ENCODE measurements at regions not wholly inside any gene's neighbourhood (a gene's known extent, or its start where the extent isn't known, plus 50 kb on each side); places are given as distances from the start of the nearest gene placed in this dataset.
"Not testable (repeated sequence)": the region's sequence is repeated elsewhere in the genome, so short reads cannot be mapped to it uniquely, and the experiment has no call there.

GRCh38 chr7:39824456-39825200 lies 125.4 kb upstream of the CDK13 start:
- no peak for DNase-seq

GRCh38 chr7:39825401-39825980 lies 124.6 kb upstream of the CDK13 start:
- no peak for DNase-seq

GRCh38 chr7:39826166-39826565 lies 123.9 kb upstream of the CDK13 start:
- no peak for DNase-seq

- no peak for DNase-seq
Measured at GRCh38 chr7:39827571-39827970, 122.5 kb upstream of the CDK13 start.

GRCh38 chr7:39829028-39829427 lies 121.0 kb upstream of the CDK13 start:
- DNase-seq = no peak

- DNase-seq = no peak
Measured at GRCh38 chr7:39832519-39833085, 117.5 kb upstream of the CDK13 start.

GRCh38 chr7:39833180-39833799 lies 116.8 kb upstream of the CDK13 start:
- DNase-seq = peak in 46 of 56 donors; percentile 3 to 69 (median 35)

GRCh38 chr7:39833865-39834634 lies 116.0 kb upstream of the CDK13 start:
- DNase-seq = not testable (repeated sequence)

- no peak for DNase-seq
Measured at GRCh38 chr7:39838326-39838725, 111.7 kb upstream of the CDK13 start.

GRCh38 chr7:39845006-39845405 lies 105.0 kb upstream of the CDK13 start:
- no peak for DNase-seq

- DNase-seq = no peak
Measured at GRCh38 chr7:39847227-39847626, 102.8 kb upstream of the CDK13 start.

GRCh38 chr7:39851466-39852045 lies 98.5 kb upstream of the CDK13 start:
- no peak for DNase-seq

GRCh38 chr7:39854616-39855324 lies 95.3 kb upstream of the CDK13 start:
- DNase-seq = not testable (repeated sequence)

- no peak for DNase-seq
Measured at GRCh38 chr7:39855325-39855674, 94.8 kb upstream of the CDK13 start.

- DNase-seq = not testable (repeated sequence)
Measured at GRCh38 chr7:39863675-39864322, 86.3 kb upstream of the CDK13 start.

- not testable (repeated sequence) for DNase-seq
Measured at GRCh38 chr7:39869888-39870522, 80.1 kb upstream of the CDK13 start.

- not testable (repeated sequence) for DNase-seq
Measured at GRCh38 chr7:39871610-39872009, 78.4 kb upstream of the CDK13 start.

GRCh38 chr7:39880556-39880955 lies 69.5 kb upstream of the CDK13 start:
- DNase-seq = no peak

GRCh38 chr7:39882148-39882784 lies 67.8 kb upstream of the CDK13 start:
- no peak for DNase-seq
